ENCODE measurements at regions not wholly inside any gene's neighbourhood (a gene's known extent, or its start where the extent isn't known, plus 50 kb on each side); places are given as distances from the start of the nearest gene placed in this dataset.
A peak's percentile ranks its signal among the peaks of the same experiment; 100 is the strongest.

GRCh38 chr10:110365356-110366143 is 60.8 kb upstream of the SMNDC1 start:
- H3K4me3 Mint-ChIP-seq: no peak overlapping the region
- H3K9me3 ChIP-seq (ENCODE audit: control insufficient read depth, low read length, poor library complexity, severe bottlenecking): no peaks in the 10 kb centered on the region
- DNase-seq: no peak
- peaks cover 2% of the 10 kb centered on the region for H3K36me3 Mint-ChIP-seq (ENCODE audit: low read depth)
- no peak overlapping the region for H3K27ac Mint-ChIP-seq
- H3K4me1 Mint-ChIP-seq: peaks cover 10% of the 10 kb centered on the region
- ATAC-seq: no peak
- H3K27me3 Mint-ChIP-seq: no peaks in the 10 kb centered on the region

GRCh38 chr10:110366635-110367034 is 61.9 kb upstream of the SMNDC1 start:
- Mint-ChIP-seq H3K27ac (no peak overlapping the region), H3K36me3 (ENCODE audit: low read depth) (peaks cover 2% of the 10 kb centered on the region), H3K4me3 (no peak overlapping the region), H3K27me3 (no peaks in the 10 kb centered on the region), H3K4me1 (peaks cover 10% of the 10 kb centered on the region)
- ATAC-seq (no peak), DNase-seq (no peak)
- no peaks in the 10 kb centered on the region for H3K9me3 ChIP-seq (ENCODE audit: control insufficient read depth, low read length, poor library complexity, severe bottlenecking)

- ATAC-seq (no peak), DNase-seq (no peak)
- H3K9me3 ChIP-seq (ENCODE audit: control insufficient read depth, low read length, poor library complexity, severe bottlenecking): no peaks in the 10 kb centered on the region
- Mint-ChIP-seq H3K36me3 (ENCODE audit: low read depth) (no peaks in the 10 kb centered on the region), H3K4me3 (no peak overlapping the region), H3K27me3 (no peaks in the 10 kb centered on the region), H3K4me1 (peaks cover 6% of the 10 kb centered on the region), H3K27ac (no peak overlapping the region)
These were observed 63.3 kb upstream of the SMNDC1 start for GRCh38 chr10:110368002-110368401.

GRCh38 chr10:110368556-110368955 is 63.8 kb upstream of the SMNDC1 start:
- peaks cover 4% of the 10 kb centered on the region for H3K4me1 Mint-ChIP-seq
- no peak overlapping the region for H3K27ac Mint-ChIP-seq
- peaks cover 2% of the 10 kb centered on the region for H3K27me3 Mint-ChIP-seq
- no peaks in the 10 kb centered on the region for H3K36me3 Mint-ChIP-seq (ENCODE audit: low read depth)
- H3K9me3 ChIP-seq (ENCODE audit: control insufficient read depth, low read length, poor library complexity, severe bottlenecking): no peaks in the 10 kb centered on the region
- no peak overlapping the region for H3K4me3 Mint-ChIP-seq
- ATAC-seq (no peak), DNase-seq (no peak)

GRCh38 chr10:110370006-110370405 is 65.3 kb upstream of the SMNDC1 start:
- Mint-ChIP-seq H3K27me3 (peaks cover 11% of the 10 kb centered on the region), H3K4me3 (no peak overlapping the region), H3K27ac (no peak overlapping the region), H3K36me3 (ENCODE audit: low read depth) (no peaks in the 10 kb centered on the region), H3K4me1 (peaks cover 3% of the 10 kb centered on the region)
- H3K9me3 ChIP-seq (ENCODE audit: control insufficient read depth, low read length, poor library complexity, severe bottlenecking): no peaks in the 10 kb centered on the region
- ATAC-seq (no peak), DNase-seq (no peak)

- H3K36me3 Mint-ChIP-seq (ENCODE audit: low read depth): no peaks in the 10 kb centered on the region
- no peaks in the 10 kb centered on the region for H3K9me3 ChIP-seq (ENCODE audit: control insufficient read depth, low read length, poor library complexity, severe bottlenecking)
- H3K4me1 Mint-ChIP-seq: peaks cover 7% of the 10 kb centered on the region
- H3K27me3 Mint-ChIP-seq: peaks cover 22% of the 10 kb centered on the region
- DNase-seq (no peak), ATAC-seq (no peak)
- no peak overlapping the region for H3K4me3 Mint-ChIP-seq
- no peak overlapping the region for H3K27ac Mint-ChIP-seq
These were observed 67.9 kb upstream of the SMNDC1 start for GRCh38 chr10:110372656-110373055.

- no peaks in the 10 kb centered on the region for H3K9me3 ChIP-seq (ENCODE audit: control insufficient read depth, low read length, poor library complexity, severe bottlenecking)
- Mint-ChIP-seq H3K36me3 (ENCODE audit: low read depth) (no peaks in the 10 kb centered on the region), H3K27me3 (peaks cover 22% of the 10 kb centered on the region), H3K4me3 (no peak overlapping the region), H3K4me1 (peaks cover 8% of the 10 kb centered on the region), H3K27ac (no peak overlapping the region)
- ATAC-seq (no peak), DNase-seq (no peak)
These were observed 68.3 kb upstream of the SMNDC1 start for GRCh38 chr10:110373059-110373458.

GRCh38 chr10:110373857-110374654 is 69.3 kb upstream of the SMNDC1 start:
- DNase-seq (no peak), ATAC-seq (no peak)
- Mint-ChIP-seq H3K4me3 (no peak overlapping the region), H3K36me3 (ENCODE audit: low read depth) (peaks cover 4% of the 10 kb centered on the region), H3K27me3 (peaks cover 27% of the 10 kb centered on the region), H3K27ac (peak overlapping the region; percentile 19), H3K4me1 (peaks cover 9% of the 10 kb centered on the region)
- no peaks in the 10 kb centered on the region for H3K9me3 ChIP-seq (ENCODE audit: control insufficient read depth, low read length, poor library complexity, severe bottlenecking)

- H3K9me3 ChIP-seq (ENCODE audit: control insufficient read depth, low read length, poor library complexity, severe bottlenecking): no peaks in the 10 kb centered on the region
- Mint-ChIP-seq H3K27me3 (peaks cover 27% of the 10 kb centered on the region), H3K27ac (no peak overlapping the region), H3K4me1 (peaks cover 9% of the 10 kb centered on the region), H3K4me3 (no peak overlapping the region), H3K36me3 (ENCODE audit: low read depth) (peaks cover 4% of the 10 kb centered on the region)
- ATAC-seq: no peak
- no peak for DNase-seq
These were observed 70.4 kb upstream of the SMNDC1 start for GRCh38 chr10:110375121-110375520.

GRCh38 chr10:110376021-110376766 is 71.5 kb upstream of the SMNDC1 start:
- DNase-seq (no peak), ATAC-seq (no peak)
- H3K9me3 ChIP-seq (ENCODE audit: control insufficient read depth, low read length, poor library complexity, severe bottlenecking): no peaks in the 10 kb centered on the region
- H3K4me1 Mint-ChIP-seq: peaks cover 9% of the 10 kb centered on the region
- H3K36me3 Mint-ChIP-seq (ENCODE audit: low read depth): peaks cover 4% of the 10 kb centered on the region
- no peak overlapping the region for H3K4me3 Mint-ChIP-seq
- H3K27ac Mint-ChIP-seq: no peak overlapping the region
- peaks cover 31% of the 10 kb centered on the region for H3K27me3 Mint-ChIP-seq

- Mint-ChIP-seq H3K27ac (no peak overlapping the region), H3K27me3 (peaks cover 37% of the 10 kb centered on the region), H3K36me3 (ENCODE audit: low read depth) (peaks cover 4% of the 10 kb centered on the region), H3K4me3 (no peak overlapping the region), H3K4me1 (peaks cover 9% of the 10 kb centered on the region)
- no peak for ATAC-seq
- no peaks in the 10 kb centered on the region for H3K9me3 ChIP-seq (ENCODE audit: control insufficient read depth, low read length, poor library complexity, severe bottlenecking)
- DNase-seq: no peak
These were observed 72.0 kb upstream of the SMNDC1 start for GRCh38 chr10:110376767-110377160.

GRCh38 chr10:110378006-110378405 is 73.3 kb upstream of the SMNDC1 start:
- Mint-ChIP-seq H3K4me3 (no peak overlapping the region), H3K27ac (no peak overlapping the region), H3K27me3 (peaks cover 47% of the 10 kb centered on the region), H3K4me1 (peaks cover 9% of the 10 kb centered on the region), H3K36me3 (ENCODE audit: low read depth) (peaks cover 4% of the 10 kb centered on the region)
- no peaks in the 10 kb centered on the region for H3K9me3 ChIP-seq (ENCODE audit: control insufficient read depth, low read length, poor library complexity, severe bottlenecking)
- ATAC-seq (no peak), DNase-seq (no peak)

- peaks cover 45% of the 10 kb centered on the region for H3K27me3 Mint-ChIP-seq
- H3K4me3 Mint-ChIP-seq: no peak overlapping the region
- H3K4me1 Mint-ChIP-seq: peaks cover 8% of the 10 kb centered on the region
- DNase-seq (no peak), ATAC-seq (no peak)
- H3K9me3 ChIP-seq (ENCODE audit: control insufficient read depth, low read length, poor library complexity, severe bottlenecking): no peaks in the 10 kb centered on the region
- H3K36me3 Mint-ChIP-seq (ENCODE audit: low read depth): peaks cover 4% of the 10 kb centered on the region
- H3K27ac Mint-ChIP-seq: no peak overlapping the region
These were observed 73.9 kb upstream of the SMNDC1 start for GRCh38 chr10:110378533-110379108.
